ENCODE measurements at regions not wholly inside any gene's neighbourhood (a gene's known extent, or its start where the extent isn't known, plus 50 kb on each side); places are given as distances from the start of the nearest gene placed in this dataset.
"Not testable (repeated sequence)": the region's sequence is repeated elsewhere in the genome, so short reads cannot be mapped to it uniquely, and the experiment has no call there.

DNA sequence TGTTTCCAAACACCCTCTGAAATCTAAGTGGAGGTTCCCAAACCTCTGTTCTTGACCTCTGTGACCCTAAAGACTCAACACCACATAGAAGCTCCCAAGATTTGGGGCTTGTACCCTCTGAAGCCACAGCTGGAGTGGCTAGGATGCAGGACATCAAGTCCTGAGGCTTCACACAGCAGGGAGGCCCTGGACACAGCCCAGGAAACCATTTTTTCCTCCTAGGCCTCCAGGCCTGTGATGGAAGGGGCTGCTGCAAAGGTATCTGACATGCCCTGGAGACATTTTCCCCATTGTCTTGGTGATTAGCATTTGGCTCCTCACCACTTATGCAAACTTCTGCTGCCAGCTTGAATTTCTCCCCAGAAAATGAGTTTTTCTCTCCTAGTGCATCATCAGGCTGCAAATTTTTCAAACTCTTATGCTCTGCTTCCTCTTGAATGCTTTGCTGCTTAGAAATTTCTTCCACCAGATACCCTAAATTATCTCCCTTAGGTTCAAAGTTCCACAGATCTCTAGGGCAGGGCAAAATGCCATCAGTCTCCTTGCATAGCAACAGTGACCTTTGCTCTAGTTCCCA lies 200.5 kb upstream of the ARL4C start:
- not testable (repeated sequence) for H3K27me3 ChIP-seq (ENCODE audit: control insufficient read depth in 3 of 3, insufficient read depth in 3 of 3, low read length in 3 of 3); H3K9ac ChIP-seq (ENCODE audit: low read depth in 1 of 3, low read length in 3 of 3); H3K4me3 ChIP-seq (ENCODE audit: low read length in 3 of 3); H3K27ac ChIP-seq (ENCODE audit: low read depth, low read length); H3K9me3 ChIP-seq (ENCODE audit: control insufficient read depth in 3 of 3, low read length in 3 of 3); H3K36me3 ChIP-seq (ENCODE audit: control insufficient read depth in 3 of 3, insufficient read depth in 3 of 3, low read length in 3 of 3); H3K4me1 ChIP-seq (ENCODE audit: control insufficient read depth in 3 of 3, insufficient read depth in 3 of 3, low read length in 3 of 3)

DNA sequence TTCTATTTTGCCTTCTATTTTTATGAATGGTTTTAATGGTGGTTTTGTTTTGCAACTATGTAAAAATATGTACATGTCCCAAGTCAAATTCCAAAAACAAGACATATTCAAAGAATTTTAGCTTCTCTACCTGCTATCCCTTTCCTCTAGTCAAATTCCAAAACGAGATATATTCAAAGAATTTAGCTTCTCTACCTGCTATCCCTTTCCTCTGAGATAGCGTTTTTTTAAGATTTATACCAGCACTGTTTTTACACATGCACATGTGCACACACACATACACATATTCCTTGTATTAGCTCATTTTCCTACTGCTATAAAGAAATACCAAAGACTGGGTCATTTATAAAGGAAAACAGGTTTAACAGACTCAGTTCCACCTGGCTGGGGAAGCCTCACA lies 199.1 kb upstream of the ARL4C start:
- H3K9ac ChIP-seq (ENCODE audit: low read depth in 1 of 3, low read length in 3 of 3), result no peak overlapping the region
- peaks cover 0 to 5% (median 0%) of the 10 kb centered on the region in 3 donors for H3K9me3 ChIP-seq (ENCODE audit: control insufficient read depth in 3 of 3, low read length in 3 of 3)

DNA sequence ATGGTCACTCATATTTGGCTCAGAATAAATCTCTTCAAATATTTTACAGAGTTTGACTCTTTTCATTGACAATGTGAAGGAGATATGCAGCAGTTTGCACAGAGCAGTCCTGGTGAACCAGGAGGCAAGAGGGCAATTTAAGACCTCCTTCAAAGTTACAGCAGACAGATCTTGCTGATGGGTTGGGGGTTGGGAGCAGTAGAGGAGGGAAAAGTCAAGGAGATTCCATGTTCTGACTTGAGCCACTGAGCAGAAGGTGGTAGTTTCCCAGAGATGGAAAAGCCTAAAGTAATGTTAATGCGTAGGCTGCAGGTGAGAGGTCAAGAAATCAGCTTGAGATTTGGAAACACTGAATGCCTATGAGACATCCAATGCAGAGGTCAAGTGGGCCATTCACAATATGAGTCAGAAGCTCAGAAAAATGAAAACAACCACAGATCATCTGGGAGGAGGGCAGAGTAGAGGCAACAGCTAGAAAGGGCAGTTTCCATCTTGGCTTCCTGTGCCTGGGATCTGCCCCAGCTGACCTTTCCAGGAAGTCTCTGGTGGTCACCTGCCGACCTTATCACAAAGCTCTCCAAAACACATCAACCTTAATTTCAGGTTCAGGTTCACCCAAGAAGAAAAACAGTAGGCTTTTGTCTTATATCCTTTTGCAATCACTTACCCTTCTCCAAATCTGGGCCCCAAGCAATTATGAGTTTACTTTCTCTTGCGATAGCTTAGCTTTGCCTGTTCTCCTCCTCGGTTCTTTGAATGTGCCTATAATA lies 197.5 kb upstream of the ARL4C start:
- no peak overlapping the region for H3K27ac ChIP-seq (ENCODE audit: low read depth, low read length)
- no peak overlapping the region for H3K4me3 ChIP-seq (ENCODE audit: low read length in 3 of 3)
- no peak overlapping the region for H3K9ac ChIP-seq (ENCODE audit: low read depth in 1 of 3, low read length in 3 of 3)
- H3K4me1 ChIP-seq (ENCODE audit: control insufficient read depth in 3 of 3, insufficient read depth in 3 of 3, low read length in 3 of 3), result peaks cover 6 to 10% (median 8%) of the 10 kb centered on the region in 3 donors
- H3K36me3 ChIP-seq (ENCODE audit: control insufficient read depth in 3 of 3, insufficient read depth in 3 of 3, low read length in 3 of 3), result no peaks in the 10 kb centered on the region
- H3K9me3 ChIP-seq (ENCODE audit: control insufficient read depth in 3 of 3, low read length in 3 of 3), result peaks cover 0 to 5% (median 0%) of the 10 kb centered on the region in 3 donors
- no peaks in the 10 kb centered on the region for H3K27me3 ChIP-seq (ENCODE audit: control insufficient read depth in 3 of 3, insufficient read depth in 3 of 3, low read length in 3 of 3)

More for the DNA sequence above, 199.1 kb upstream of the ARL4C start:
- Histone ChIP-seq H3K27me3 (ENCODE audit: control insufficient read depth in 3 of 3, insufficient read depth in 3 of 3, low read length in 3 of 3) (no peaks in the 10 kb centered on the region), H3K27ac (ENCODE audit: low read depth, low read length) (no peak overlapping the region), H3K4me3 (ENCODE audit: low read length in 3 of 3) (no peak overlapping the region), H3K4me1 (ENCODE audit: control insufficient read depth in 3 of 3, insufficient read depth in 3 of 3, low read length in 3 of 3) (peaks cover 0 to 4% (median 3%) of the 10 kb centered on the region in 3 donors), H3K36me3 (ENCODE audit: control insufficient read depth in 3 of 3, insufficient read depth in 3 of 3, low read length in 3 of 3) (no peaks in the 10 kb centered on the region)

DNA sequence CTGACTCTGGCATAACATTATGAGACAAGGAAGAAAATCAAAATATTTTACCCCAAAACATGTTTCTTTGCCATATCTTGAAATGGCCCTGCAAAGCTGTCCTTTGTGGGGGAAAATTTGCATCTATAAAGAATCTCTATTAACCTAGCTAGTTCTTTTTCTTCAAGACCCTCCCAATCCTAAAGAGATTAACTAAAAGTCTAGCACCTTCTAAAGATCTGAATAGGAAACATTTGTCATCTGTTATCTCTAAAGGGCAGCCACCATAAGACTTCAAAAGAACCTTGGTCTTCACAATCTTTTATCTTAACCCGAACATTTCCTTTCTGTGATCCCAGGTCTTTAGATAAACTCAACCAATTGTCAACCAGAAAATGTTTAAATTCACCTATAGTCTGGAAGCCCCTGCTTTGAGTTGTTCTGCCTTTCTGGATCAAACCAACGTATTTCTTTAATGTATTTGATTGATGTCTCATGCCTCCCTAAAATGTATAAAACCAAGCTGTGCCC lies 196.9 kb upstream of the ARL4C start:
- H3K36me3 ChIP-seq (ENCODE audit: control insufficient read depth in 3 of 3, insufficient read depth in 3 of 3, low read length in 3 of 3); H3K27ac ChIP-seq (ENCODE audit: low read depth, low read length); H3K27me3 ChIP-seq (ENCODE audit: control insufficient read depth in 3 of 3, insufficient read depth in 3 of 3, low read length in 3 of 3); H3K4me3 ChIP-seq (ENCODE audit: low read length in 3 of 3); H3K9me3 ChIP-seq (ENCODE audit: control insufficient read depth in 3 of 3, low read length in 3 of 3); H3K9ac ChIP-seq (ENCODE audit: low read depth in 1 of 3, low read length in 3 of 3): not testable (repeated sequence)
- peaks cover 6 to 10% (median 8%) of the 10 kb centered on the region in 3 donors for H3K4me1 ChIP-seq (ENCODE audit: control insufficient read depth in 3 of 3, insufficient read depth in 3 of 3, low read length in 3 of 3)

DNA sequence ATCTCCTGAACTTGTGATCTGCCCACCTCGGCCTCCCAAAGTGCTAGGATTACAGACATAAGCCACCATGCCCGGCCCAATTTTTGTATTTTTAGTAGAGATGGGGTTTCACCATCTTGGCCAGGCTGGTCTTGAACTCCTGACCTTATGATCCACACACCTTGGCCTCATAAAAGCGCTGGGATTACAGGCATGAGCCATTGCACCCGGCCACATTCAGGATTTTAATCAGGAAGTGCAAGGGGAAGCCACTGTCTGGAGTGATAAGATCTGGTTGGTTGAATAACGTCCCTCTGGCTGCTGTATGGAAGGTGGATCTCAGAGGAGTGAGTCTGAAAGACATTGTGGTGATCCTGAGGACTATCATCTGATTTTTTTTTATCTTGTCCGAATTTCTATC lies 196.3 kb upstream of the ARL4C start:
- peaks cover 6 to 10% (median 8%) of the 10 kb centered on the region in 3 donors for H3K4me1 ChIP-seq (ENCODE audit: control insufficient read depth in 3 of 3, insufficient read depth in 3 of 3, low read length in 3 of 3)
- not testable (repeated sequence) for H3K27ac ChIP-seq (ENCODE audit: low read depth, low read length); H3K9ac ChIP-seq (ENCODE audit: low read depth in 1 of 3, low read length in 3 of 3); H3K27me3 ChIP-seq (ENCODE audit: control insufficient read depth in 3 of 3, insufficient read depth in 3 of 3, low read length in 3 of 3); H3K4me3 ChIP-seq (ENCODE audit: low read length in 3 of 3); H3K9me3 ChIP-seq (ENCODE audit: control insufficient read depth in 3 of 3, low read length in 3 of 3); H3K36me3 ChIP-seq (ENCODE audit: control insufficient read depth in 3 of 3, insufficient read depth in 3 of 3, low read length in 3 of 3)

DNA sequence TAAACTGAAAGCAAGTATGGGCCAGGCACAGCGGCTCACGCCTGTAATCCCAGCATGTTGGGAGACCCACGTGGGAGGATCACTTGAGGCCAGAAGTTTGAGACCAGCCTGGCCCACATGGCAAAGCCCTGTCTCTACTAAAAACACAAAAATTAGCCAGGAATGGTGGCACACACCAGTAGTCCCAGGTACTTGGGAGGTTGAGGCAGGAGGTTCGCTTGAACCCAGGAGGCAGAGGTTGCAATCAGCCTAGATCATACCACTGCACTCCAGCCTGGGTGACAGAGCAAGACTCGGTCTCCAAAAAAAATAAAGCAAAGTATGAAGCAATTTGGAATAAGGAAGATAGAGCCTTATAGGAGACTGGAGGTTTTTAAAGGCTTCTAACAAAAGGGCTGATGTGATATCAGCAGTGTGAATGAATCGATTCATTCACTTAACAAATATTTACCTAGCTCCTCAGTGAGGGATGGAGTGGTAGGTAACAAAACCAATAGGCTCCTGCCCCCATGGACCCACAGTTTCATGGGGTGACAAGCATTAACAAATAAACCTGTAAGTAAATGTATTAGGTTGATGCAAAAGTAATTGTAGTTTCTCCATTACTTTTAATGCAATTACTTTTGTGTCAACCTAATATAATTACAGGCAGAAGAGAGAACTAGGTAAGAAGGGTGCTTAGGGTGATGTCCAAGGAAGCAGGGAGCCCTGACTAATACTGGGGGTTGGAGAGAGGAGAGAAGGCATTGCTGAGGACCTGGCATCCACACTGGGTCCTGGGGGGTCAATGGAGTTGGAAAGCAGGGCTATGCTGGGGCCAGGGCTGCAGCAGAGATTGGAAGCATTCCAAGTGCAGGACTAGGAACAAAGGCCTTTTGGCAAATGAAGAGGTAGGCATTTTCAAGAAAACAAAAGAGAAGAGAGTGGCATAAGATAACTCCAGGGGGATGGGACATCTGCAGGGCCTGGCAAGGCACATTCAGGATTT lies 195.4 kb upstream of the ARL4C start:
- Histone ChIP-seq H3K27ac (ENCODE audit: low read depth, low read length) (no peak overlapping the region), H3K4me3 (ENCODE audit: low read length in 3 of 3) (no peak overlapping the region), H3K9me3 (ENCODE audit: control insufficient read depth in 3 of 3, low read length in 3 of 3) (peaks cover 0 to 5% (median 3%) of the 10 kb centered on the region in 3 donors), H3K27me3 (ENCODE audit: control insufficient read depth in 3 of 3, insufficient read depth in 3 of 3, low read length in 3 of 3) (peaks cover 0 to 5% (median 0%) of the 10 kb centered on the region in 3 donors), H3K4me1 (ENCODE audit: control insufficient read depth in 3 of 3, insufficient read depth in 3 of 3, low read length in 3 of 3) (peaks cover 6 to 10% (median 8%) of the 10 kb centered on the region in 3 donors), H3K9ac (ENCODE audit: low read depth in 1 of 3, low read length in 3 of 3) (no peak overlapping the region), H3K36me3 (ENCODE audit: control insufficient read depth in 3 of 3, insufficient read depth in 3 of 3, low read length in 3 of 3) (no peaks in the 10 kb centered on the region)

DNA sequence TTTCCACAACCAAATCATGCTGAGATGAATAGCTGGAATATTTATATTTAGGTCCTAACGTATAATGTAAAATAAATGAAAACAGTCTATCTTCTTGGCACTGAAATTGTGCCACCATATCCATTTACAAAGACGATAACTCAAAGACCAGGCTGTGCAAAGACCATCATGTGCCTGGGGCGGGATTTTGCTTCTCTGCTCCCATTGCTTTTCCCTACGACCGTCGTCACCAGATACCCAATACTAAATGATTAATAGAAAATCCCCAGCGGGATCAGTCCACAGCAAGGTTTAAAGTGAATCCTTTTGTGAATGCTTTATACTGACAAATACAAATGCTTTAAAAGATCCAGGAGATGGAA lies 194.3 kb upstream of the ARL4C start:
- Histone ChIP-seq H3K9me3 (ENCODE audit: control insufficient read depth in 3 of 3, low read length in 3 of 3) (peaks cover 0 to 5% (median under 1%) of the 10 kb centered on the region in 3 donors), H3K9ac (ENCODE audit: low read depth in 1 of 3, low read length in 3 of 3) (no peak overlapping the region), H3K27ac (ENCODE audit: low read depth, low read length) (no peak overlapping the region), H3K4me1 (ENCODE audit: control insufficient read depth in 3 of 3, insufficient read depth in 3 of 3, low read length in 3 of 3) (peaks cover 6 to 10% (median 8%) of the 10 kb centered on the region in 3 donors), H3K4me3 (ENCODE audit: low read length in 3 of 3) (no peak overlapping the region), H3K36me3 (ENCODE audit: control insufficient read depth in 3 of 3, insufficient read depth in 3 of 3, low read length in 3 of 3) (no peaks in the 10 kb centered on the region), H3K27me3 (ENCODE audit: control insufficient read depth in 3 of 3, insufficient read depth in 3 of 3, low read length in 3 of 3) (peaks cover 0 to 5% (median 0%) of the 10 kb centered on the region in 3 donors)

DNA sequence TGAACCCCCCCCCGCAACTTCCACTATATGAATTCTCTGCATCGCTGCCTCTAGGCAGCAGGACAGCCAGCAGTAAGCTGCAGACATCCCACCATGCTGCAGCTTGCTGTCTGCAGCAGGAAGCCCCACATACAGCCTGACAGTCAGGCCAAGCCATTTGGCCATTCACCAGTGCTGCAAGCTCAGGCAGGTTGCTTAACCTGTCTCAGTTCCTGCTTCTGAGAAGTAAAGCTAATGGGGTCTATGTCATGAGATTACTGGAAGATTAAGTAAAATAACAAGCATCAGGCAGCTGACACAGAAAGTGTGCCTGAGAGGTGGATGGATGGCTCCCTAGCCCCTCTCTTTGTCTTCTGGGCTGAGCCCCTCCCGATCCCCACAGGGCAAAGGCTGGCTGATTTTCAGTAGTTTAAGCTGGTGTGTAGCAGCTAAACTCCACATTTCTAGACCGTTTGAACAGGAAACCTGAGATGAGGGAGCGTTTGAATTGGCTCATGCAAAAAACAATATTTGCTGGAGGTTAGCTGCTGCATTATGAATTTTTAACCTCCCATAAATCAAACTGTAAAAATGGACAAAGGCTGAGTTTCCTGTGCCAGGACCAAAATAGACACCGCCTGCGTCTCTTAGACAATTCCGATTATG lies 193.8 kb upstream of the ARL4C start:
- Histone ChIP-seq H3K27me3 (ENCODE audit: control insufficient read depth in 3 of 3, insufficient read depth in 3 of 3, low read length in 3 of 3) (peaks cover 0 to 5% (median 0%) of the 10 kb centered on the region in 3 donors), H3K9me3 (ENCODE audit: control insufficient read depth in 3 of 3, low read length in 3 of 3) (peaks cover 0 to 5% (median 0%) of the 10 kb centered on the region in 3 donors), H3K4me1 (ENCODE audit: control insufficient read depth in 3 of 3, insufficient read depth in 3 of 3, low read length in 3 of 3) (peaks cover 6 to 10% (median 8%) of the 10 kb centered on the region in 3 donors), H3K9ac (ENCODE audit: low read depth in 1 of 3, low read length in 3 of 3) (no peak overlapping the region), H3K4me3 (ENCODE audit: low read length in 3 of 3) (no peak overlapping the region), H3K36me3 (ENCODE audit: control insufficient read depth in 3 of 3, insufficient read depth in 3 of 3, low read length in 3 of 3) (no peaks in the 10 kb centered on the region), H3K27ac (ENCODE audit: low read depth, low read length) (no peak overlapping the region)

DNA sequence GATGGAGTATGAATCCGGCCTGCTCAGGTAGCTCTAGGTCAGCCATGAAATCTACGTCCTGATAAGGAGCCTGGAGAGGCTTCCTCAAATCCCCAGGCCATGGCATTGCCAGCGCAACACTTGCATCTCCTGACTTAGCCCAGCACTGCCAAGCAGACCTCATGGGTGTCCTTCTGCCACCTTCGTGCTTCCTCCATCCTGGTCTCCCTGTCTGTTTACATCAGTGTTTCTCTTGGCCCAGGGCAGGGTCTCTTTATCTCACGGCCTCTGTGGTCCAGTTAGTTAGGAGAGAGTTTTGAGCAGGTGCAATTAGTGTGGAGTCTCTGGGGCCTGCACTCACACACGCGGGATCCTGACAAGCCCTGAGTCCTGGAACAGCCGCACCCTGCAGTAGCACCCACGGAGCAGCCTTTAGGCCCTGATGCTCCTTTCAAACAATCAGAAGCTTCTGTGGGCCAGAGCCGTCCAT lies 193.1 kb upstream of the ARL4C start:
- H3K9me3 ChIP-seq (ENCODE audit: control insufficient read depth in 3 of 3, low read length in 3 of 3), result peaks cover 0 to 5% (median 0%) of the 10 kb centered on the region in 3 donors
- H3K4me1 ChIP-seq (ENCODE audit: control insufficient read depth in 3 of 3, insufficient read depth in 3 of 3, low read length in 3 of 3), result peaks cover 6 to 10% (median 8%) of the 10 kb centered on the region in 3 donors
- H3K9ac ChIP-seq (ENCODE audit: low read depth in 1 of 3, low read length in 3 of 3), result no peak overlapping the region
- peaks cover 0 to 5% (median 0%) of the 10 kb centered on the region in 3 donors for H3K27me3 ChIP-seq (ENCODE audit: control insufficient read depth in 3 of 3, insufficient read depth in 3 of 3, low read length in 3 of 3)
- no peak overlapping the region for H3K27ac ChIP-seq (ENCODE audit: low read depth, low read length)
- no peak overlapping the region for H3K4me3 ChIP-seq (ENCODE audit: low read length in 3 of 3)
- no peaks in the 10 kb centered on the region for H3K36me3 ChIP-seq (ENCODE audit: control insufficient read depth in 3 of 3, insufficient read depth in 3 of 3, low read length in 3 of 3)

Data from skeletal muscle tissue (tissue), 3 donors.